Immature natural killer cell (primary cell): ENCODE measurements at regions not wholly inside any gene's neighbourhood (a gene's known extent, or its start where the extent isn't known, plus 50 kb on each side); places are given as distances from the start of the nearest gene placed in this dataset.

Experiments used
- DNase-seq, 3 donors: peaks; one replicate each; pipeline ENCODE4 v3.0.0; 2022; ENCODE audit warnings: mixed read lengths in 1 of 3
- H3K27ac Mint-ChIP-seq, 6 donors: one replicate each; pipeline ENCODE4 v1.8.0; 2020; ENCODE audit warnings: mixed read lengths in 6 of 6, mild to moderate bottlenecking in 5 of 6, inconsistent platforms in 4 of 6, moderate library complexity in 3 of 6
- H3K27me3 Mint-ChIP-seq, 3 donors: one replicate each; pipeline ENCODE4 v1.8.0; 2020 to 2021; ENCODE audit warnings: low read depth in 3 of 3, mild to moderate bottlenecking in 3 of 3, mixed read lengths in 3 of 3, moderate library complexity in 3 of 3, inconsistent platforms in 1 of 3
- H3K36me3 Mint-ChIP-seq, 3 donors: one replicate each; pipeline ENCODE4 v1.8.0; 2020; ENCODE audit warnings: mixed read lengths in 3 of 3, inconsistent platforms in 2 of 3, mild to moderate bottlenecking in 2 of 3
- H3K4me1 Mint-ChIP-seq, 2 donors: one replicate each; pipeline ENCODE4 v1.8.0; 2020; ENCODE audit warnings: inconsistent platforms in 2 of 2, mild to moderate bottlenecking in 2 of 2, mixed read lengths in 2 of 2, moderate library complexity in 1 of 2
- H3K4me3 Mint-ChIP-seq, 5 donors: one replicate each; pipeline ENCODE4 v1.8.0; 2020; ENCODE audit warnings: mild to moderate bottlenecking in 5 of 5, mixed read lengths in 5 of 5, inconsistent platforms in 3 of 5, moderate library complexity in 3 of 5
- H3K9me3 Mint-ChIP-seq, 6 donors: one replicate each; pipeline ENCODE4 v1.8.0; 2020; ENCODE audit warnings: mild to moderate bottlenecking in 6 of 6, mixed read lengths in 6 of 6, inconsistent platforms in 4 of 6, moderate library complexity in 3 of 6

DNA sequence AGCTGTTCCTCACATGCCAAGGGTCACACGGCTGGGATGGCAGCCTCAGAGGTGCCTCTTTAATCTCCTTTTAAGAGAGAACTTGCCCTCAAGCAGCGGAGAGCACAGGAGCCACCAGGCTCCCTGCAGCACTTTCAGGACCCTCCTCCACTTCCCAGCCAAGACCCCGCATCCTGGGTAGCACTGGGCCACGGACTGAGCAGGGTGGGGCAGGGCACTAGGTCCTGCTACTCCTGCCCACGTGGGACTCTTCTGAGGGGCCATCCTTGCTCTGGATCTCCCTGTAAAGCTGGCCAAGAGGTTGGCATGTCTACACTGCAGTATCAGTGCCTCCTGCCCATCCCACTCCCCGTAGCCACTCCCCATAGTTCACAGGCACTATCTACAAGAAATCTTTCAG, 175.3 kb upstream of the GLI2 start:
- Mint-ChIP-seq H3K27me3 (peaks cover 0 to 3% (median 0%) of the 10 kb centered on the region in 3 donors), H3K4me3 (no peak overlapping the region), H3K36me3 (no peaks in the 10 kb centered on the region), H3K4me1 (no peaks in the 10 kb centered on the region), H3K9me3 (no peaks in the 10 kb centered on the region), H3K27ac (no peak overlapping the region)
- no peak for DNase-seq

DNA sequence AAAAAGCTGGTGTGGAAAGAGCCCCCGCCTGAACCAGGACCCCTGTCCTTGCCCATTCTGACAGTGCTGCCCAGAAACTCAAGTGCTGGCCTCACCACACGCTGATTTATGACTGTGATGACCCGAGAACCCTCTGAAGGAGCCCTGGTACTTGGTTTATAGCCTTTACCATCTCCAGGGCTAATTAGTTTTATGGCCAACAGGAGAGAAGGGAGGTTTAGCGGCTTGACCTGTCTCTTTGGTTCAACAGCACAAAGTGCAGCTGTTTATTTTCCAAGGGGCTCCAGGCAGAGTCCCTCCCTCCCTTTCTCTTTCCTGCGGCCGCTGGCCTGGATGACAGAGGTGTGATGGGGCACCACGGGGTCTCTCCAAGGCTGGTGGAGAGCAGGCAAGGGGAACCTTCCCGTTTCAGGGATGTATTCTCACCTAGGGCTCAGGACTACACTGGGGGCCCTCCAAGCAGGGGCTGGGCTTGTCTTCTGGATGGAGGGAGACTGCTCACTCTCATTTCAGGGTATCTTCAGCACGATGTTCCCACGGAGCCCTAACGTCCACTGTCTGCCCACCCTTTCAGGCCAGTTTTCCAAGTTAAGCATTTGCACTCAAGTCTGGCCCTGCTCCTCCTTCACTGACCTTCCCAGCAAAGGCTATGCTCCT, 174.2 kb upstream of the GLI2 start:
- H3K4me1 Mint-ChIP-seq = no peaks in the 10 kb centered on the region
- DNase-seq = no peak
- no peak overlapping the region for H3K27ac Mint-ChIP-seq
- no peaks in the 10 kb centered on the region for H3K36me3 Mint-ChIP-seq
- H3K4me3 Mint-ChIP-seq = no peak overlapping the region
- peaks cover 0 to 1% (median 0%) of the 10 kb centered on the region in 3 donors for H3K27me3 Mint-ChIP-seq
- H3K9me3 Mint-ChIP-seq = no peaks in the 10 kb centered on the region

DNA sequence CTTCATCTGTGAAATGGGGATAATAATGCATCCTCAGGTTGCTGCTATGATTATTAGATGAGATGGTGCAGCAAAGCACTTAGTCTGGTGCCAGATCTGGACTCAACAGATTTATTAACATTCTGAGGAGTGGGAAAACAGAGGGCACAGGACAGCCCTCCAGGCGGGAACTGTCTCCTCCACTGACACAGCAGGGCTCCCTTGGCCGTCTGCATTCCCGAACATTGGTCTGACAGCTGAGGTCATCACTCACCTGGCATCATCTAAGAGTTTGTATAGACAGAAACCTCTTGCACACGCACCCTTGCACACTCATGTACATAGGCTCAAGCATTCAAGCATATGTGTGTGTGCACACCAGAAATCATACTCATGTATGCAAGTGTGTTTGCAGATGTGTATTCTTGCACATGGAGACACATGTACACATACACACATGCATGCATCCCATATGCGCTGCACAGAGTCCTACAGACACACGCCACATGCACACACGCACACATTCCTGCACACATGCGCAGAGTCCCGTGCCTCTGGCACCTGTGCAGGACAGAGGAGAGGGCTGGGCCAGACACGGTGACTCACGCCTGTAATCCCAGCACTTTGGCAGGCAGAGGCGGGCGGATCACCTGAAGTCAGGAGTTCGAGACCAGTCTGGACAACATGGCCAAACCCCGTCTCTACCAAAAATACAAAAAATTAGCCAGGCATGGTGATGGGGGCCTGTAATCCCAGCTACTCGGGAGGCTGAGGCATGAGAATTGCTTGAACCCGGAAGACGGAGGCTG, 173.3 kb upstream of the GLI2 start:
- peaks cover 0 to 1% (median 0%) of the 10 kb centered on the region in 6 donors for H3K9me3 Mint-ChIP-seq
- peaks cover 0 to 1% (median 0%) of the 10 kb centered on the region in 3 donors for H3K27me3 Mint-ChIP-seq
- DNase-seq = no peak
- no peaks in the 10 kb centered on the region for H3K4me1 Mint-ChIP-seq
- H3K36me3 Mint-ChIP-seq = no peaks in the 10 kb centered on the region
- H3K27ac Mint-ChIP-seq = no peak overlapping the region
- H3K4me3 Mint-ChIP-seq = no peak overlapping the region

DNA sequence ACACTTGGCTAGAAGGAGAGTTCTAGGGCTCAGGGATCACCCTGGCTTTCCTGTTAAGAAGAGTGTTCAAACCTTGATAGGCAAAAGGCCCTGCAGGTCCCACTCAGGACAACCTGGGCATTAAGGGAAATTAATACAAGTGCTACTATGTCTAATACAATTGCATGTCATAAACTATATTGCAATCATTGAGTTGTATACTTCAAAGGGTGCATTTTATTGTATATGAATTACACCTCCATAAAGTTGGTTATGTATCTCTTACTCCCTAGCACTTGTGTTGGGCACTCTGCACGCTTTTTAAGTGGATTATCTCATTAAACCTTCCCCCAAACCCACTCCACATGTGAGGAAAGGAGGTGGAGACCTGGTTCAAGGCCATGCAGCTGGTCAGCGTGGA, 172.1 kb upstream of the GLI2 start:
- H3K4me1 Mint-ChIP-seq = no peaks in the 10 kb centered on the region
- H3K36me3 Mint-ChIP-seq = no peaks in the 10 kb centered on the region
- no peak overlapping the region for H3K4me3 Mint-ChIP-seq
- no peak overlapping the region for H3K27ac Mint-ChIP-seq
- H3K27me3 Mint-ChIP-seq = peaks cover 0 to 4% (median 0%) of the 10 kb centered on the region in 3 donors
- H3K9me3 Mint-ChIP-seq = peaks cover 0 to 1% (median 0%) of the 10 kb centered on the region in 6 donors
- no peak for DNase-seq

DNA sequence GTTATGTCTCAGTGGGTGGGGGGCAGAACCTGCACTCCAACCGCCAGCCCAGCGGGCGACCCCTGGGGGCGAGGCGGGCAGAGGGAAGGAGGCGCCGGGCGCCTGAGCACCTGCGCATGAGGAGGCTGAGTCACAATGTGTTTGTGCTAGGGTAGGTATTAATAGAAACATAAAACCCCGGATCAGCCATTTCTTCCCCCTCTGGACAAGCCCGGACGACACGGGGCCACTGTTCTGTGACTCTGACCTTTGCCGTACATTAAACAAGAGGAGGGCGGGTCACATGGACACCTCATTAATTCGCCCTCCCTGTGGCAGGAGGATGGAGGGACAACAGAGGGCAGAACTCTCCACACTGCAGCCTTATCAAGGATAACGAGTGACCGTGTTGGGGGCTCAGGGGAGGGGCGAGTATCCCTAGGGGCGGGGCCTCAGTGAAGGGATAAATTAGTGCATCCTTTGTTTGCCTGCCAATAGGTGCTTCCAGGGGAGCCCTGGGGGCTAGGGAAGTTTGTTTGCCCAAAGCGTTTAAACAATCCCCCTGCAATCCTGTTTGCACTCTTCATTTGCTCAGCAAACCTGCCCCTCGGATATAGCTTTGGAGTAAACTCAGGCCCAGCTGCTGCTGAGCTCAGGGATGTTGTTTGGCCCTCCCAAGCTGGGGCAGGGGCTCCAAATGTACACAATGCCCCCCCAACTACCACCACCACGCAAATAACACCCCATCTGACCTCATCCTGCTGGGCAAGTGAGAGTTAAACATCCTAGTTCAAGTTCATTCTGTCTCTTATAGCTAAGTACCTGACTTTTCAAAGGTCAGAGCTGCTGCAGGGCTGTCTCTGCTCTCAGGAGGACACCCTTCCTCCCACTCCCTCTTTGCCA, 171.2 kb upstream of the GLI2 start:
- Mint-ChIP-seq H3K9me3 (peaks cover 0 to 1% (median 0%) of the 10 kb centered on the region in 6 donors), H3K4me1 (no peaks in the 10 kb centered on the region), H3K4me3 (no peak overlapping the region), H3K36me3 (no peaks in the 10 kb centered on the region), H3K27ac (no peak overlapping the region), H3K27me3 (peaks cover 0 to 3% (median 0%) of the 10 kb centered on the region in 3 donors)
- no peak for DNase-seq

DNA sequence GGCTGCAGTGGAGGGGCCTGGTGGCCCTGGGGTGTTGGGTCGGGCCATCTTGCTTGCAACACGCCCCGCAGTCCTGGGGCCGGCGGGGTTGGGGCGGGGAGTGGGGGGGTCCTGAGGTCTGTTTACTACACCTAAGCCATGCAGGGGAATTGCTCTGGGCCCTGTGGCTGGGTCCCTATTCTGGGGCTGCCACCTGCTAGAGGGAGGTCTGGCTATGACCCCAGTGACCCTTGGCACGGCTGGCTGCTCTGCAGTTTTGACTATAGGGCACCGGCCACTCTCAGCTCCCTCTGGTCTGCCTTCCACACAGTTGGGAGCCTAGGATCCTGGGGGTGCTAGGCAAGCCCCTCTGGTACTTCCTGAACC, 170.6 kb upstream of the GLI2 start:
- H3K9me3 Mint-ChIP-seq = peaks cover 0 to 1% (median 0%) of the 10 kb centered on the region in 6 donors
- H3K27me3 Mint-ChIP-seq = peaks cover 0 to 3% (median 0%) of the 10 kb centered on the region in 3 donors
- no peaks in the 10 kb centered on the region for H3K4me1 Mint-ChIP-seq
- H3K27ac Mint-ChIP-seq = no peak overlapping the region
- no peak for DNase-seq
- no peaks in the 10 kb centered on the region for H3K36me3 Mint-ChIP-seq
- H3K4me3 Mint-ChIP-seq = no peak overlapping the region

DNA sequence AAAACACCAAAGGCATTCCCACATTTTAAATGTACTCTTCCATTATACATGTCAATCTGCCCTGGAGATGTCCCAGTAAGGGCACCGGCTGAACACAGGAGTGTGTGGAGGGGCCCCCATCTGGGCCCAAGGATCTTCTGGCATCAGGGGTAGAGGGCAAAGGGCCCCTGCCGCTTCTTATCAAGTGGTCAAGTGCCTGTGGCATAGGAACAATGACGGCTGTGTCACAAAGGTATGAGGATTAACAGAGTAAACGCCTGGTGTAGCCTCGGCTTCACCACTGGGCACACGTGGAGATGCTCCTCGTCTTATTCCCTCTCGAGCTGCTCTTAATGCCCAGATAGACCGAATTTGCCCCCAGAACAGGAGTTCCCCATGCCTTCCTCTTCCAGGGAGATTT, 169.7 kb upstream of the GLI2 start:
- Mint-ChIP-seq H3K4me1 (no peaks in the 10 kb centered on the region), H3K4me3 (no peak overlapping the region), H3K9me3 (peaks cover 0 to 1% (median 0%) of the 10 kb centered on the region in 6 donors), H3K36me3 (no peaks in the 10 kb centered on the region), H3K27me3 (peaks cover 0 to 5% (median 0%) of the 10 kb centered on the region in 3 donors), H3K27ac (no peak overlapping the region)
- DNase-seq = no peak

DNA sequence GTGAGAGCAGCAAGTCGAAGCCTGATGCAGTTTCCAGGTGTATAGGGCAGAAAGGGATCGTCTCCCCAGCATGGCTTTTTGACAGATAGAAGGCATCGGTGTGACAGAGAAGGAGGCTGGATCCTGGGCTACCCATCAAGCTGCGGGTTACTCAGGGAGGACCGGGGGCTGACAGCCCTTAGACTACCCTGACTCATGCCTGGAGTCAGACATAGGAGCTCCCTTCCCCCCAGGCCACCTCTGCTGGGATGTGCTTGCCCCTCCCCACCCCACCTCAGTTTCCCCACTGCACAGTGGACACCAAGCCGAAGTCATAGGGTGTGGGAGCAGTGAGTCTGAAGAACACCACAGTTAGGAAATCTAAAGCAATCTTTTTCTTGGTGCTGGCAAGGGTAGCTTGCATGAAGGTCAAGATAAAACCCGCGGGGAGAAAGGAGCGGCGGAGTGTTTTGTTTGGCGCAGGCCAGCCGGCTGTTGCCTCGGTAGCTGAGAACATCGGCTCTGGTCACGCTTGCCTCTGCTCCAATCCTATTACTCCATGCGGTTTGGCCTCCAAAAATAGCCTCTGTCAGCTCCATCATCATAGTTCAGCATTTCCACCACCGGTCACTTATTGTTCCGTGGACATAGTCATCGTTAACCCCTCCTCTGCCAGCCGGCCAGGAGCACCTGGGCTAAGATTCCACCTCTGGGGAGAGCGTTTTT, 169.2 kb upstream of the GLI2 start:
- no peaks in the 10 kb centered on the region for H3K36me3 Mint-ChIP-seq
- peaks cover 0 to 1% (median 0%) of the 10 kb centered on the region in 6 donors for H3K9me3 Mint-ChIP-seq
- H3K4me1 Mint-ChIP-seq = no peaks in the 10 kb centered on the region
- no peak overlapping the region for H3K27ac Mint-ChIP-seq
- H3K4me3 Mint-ChIP-seq = no peak overlapping the region
- H3K27me3 Mint-ChIP-seq = peaks cover 0 to 5% (median 0%) of the 10 kb centered on the region in 3 donors
- no peak for DNase-seq

DNA sequence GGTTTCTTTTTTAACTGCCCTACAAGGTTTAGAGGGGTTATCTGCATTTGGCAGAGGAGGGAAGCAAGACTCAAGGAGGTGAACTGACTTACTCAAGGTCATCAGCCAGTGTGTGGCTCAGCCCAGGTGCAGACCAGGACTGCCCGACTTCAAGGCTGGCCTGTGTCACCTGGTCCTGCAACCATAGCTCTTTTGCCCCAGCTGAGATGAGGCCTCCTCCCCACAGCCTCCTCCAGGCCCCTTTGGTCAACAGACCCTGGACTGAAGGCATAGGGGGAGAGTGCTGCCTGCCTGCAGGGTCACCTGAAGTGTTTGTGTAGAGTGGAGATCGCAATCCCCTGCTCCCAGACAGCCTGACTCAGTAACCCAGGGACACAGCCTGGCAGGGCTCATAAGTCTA, 168.5 kb upstream of the GLI2 start:
- Mint-ChIP-seq H3K27me3 (peaks cover 1 to 5% (median 3%) of the 10 kb centered on the region in 3 donors), H3K27ac (no peak overlapping the region), H3K9me3 (peaks cover 0 to 1% (median 0%) of the 10 kb centered on the region in 6 donors), H3K4me3 (no peak overlapping the region), H3K36me3 (no peaks in the 10 kb centered on the region), H3K4me1 (no peaks in the 10 kb centered on the region)
- no peak for DNase-seq

DNA sequence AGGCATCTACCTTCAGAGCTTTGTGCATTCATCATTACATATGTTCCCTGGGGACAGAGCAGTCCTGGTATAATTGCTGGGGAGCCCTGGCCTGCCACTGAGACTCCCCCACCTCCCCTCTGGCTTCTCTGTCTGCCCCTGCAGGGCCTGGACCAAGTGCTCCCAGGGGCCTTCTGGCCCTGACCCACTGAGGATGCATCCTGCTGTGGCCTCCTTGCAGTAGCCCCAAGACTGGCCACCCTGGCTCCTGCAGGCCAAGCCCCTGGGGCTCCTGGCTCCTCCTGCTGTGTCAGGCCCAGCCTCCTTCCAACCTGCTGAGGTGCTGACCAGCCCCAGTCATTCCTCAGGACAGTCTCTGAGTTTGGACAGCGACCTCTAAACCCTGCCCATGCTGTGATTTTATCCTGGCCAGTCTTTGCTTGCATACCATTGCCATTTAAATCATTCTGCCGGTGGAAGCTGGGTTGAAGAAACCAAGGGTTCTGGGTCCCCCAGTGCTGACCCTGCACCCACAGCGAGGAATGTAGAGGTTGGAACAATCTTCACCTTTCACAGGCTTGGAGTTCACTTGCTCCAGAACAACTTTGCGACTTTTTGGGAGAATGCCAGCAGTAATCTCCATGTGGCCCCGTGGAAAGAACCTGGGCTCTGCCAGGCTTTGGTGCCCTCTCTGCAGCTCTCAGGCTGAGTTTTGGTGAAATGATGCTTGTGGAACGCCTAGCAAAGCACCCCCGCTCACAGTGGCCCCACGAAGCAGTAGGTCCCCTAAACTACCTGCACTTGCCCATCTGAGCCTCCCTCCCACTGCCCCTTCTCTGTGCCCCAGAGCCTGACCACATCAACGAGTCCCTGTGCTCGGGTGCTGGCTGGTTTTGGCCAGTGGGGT, 167.3 kb upstream of the GLI2 start:
- no peak overlapping the region for H3K4me3 Mint-ChIP-seq
- peaks cover 1 to 8% (median 3%) of the 10 kb centered on the region in 3 donors for H3K27me3 Mint-ChIP-seq
- DNase-seq = no peak
- no peaks in the 10 kb centered on the region for H3K4me1 Mint-ChIP-seq
- no peaks in the 10 kb centered on the region for H3K36me3 Mint-ChIP-seq
- H3K9me3 Mint-ChIP-seq = peaks cover 0 to 1% (median 0%) of the 10 kb centered on the region in 6 donors
- no peak overlapping the region for H3K27ac Mint-ChIP-seq

DNA sequence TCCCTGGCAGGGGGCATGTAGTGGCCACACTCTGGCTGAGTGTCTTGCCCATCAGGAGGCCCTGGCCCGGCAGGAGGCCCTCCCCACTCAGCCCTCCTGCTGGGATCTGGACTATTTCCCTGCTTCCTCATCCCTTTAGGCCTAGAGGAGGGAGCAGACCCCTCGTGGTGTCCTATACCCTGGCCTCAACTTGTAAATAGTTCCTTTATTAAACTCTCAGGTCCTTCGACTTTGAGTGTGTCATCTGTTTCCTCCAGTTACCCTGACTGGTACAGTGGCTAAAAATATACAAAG, 166.7 kb upstream of the GLI2 start:
- Mint-ChIP-seq H3K4me3 (no peak overlapping the region), H3K27ac (no peak overlapping the region), H3K9me3 (peaks cover 0 to 1% (median 0%) of the 10 kb centered on the region in 6 donors), H3K27me3 (peaks cover 2 to 8% (median 3%) of the 10 kb centered on the region in 3 donors), H3K36me3 (no peaks in the 10 kb centered on the region), H3K4me1 (no peaks in the 10 kb centered on the region)
- DNase-seq = no peak

DNA sequence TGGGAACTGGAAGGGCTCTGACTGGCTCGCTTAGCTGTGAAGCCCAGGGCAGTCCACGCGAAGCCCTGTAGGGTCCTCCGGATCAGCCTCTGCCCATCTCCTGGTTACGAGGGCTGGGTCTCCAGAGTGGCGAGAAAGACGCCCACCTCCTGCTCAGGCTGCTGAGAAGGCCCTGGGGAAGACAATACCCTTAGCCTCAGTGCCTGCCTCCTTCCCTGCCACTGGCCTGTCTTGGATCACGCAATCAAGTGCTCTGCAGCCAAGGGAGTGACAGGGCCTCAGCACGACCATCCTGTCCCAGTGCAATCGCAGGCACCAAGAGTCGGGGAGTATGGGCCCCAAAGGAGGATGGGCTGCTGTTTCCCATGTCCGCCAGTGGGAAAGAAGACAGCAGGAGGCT, 165.7 kb upstream of the GLI2 start:
- H3K27me3 Mint-ChIP-seq = peaks cover 3 to 10% (median 3%) of the 10 kb centered on the region in 3 donors
- H3K27ac Mint-ChIP-seq = no peak overlapping the region
- DNase-seq = no peak
- no peaks in the 10 kb centered on the region for H3K4me1 Mint-ChIP-seq
- H3K9me3 Mint-ChIP-seq = peaks cover 0 to 1% (median 0%) of the 10 kb centered on the region in 6 donors
- no peaks in the 10 kb centered on the region for H3K36me3 Mint-ChIP-seq
- H3K4me3 Mint-ChIP-seq = no peak overlapping the region

DNA sequence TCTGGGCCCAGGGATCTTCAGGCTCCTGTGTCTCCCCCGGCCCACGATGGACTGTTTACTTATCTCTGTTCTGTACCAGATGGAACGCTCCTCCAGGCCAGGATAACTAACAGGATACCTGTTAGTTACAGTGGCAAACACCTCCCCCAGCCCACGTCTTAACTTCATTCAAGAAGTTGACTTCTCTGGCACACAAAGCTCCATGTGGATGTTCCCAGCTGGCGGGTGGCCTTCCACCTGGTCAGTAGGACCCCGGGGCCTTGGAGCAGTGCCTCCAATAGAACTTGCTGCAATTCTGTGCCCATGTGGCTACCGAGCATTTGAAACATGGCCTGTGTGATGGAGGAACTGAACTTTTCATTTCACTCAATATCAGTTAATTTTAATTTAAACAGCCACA, 165.1 kb upstream of the GLI2 start:
- Mint-ChIP-seq H3K36me3 (no peaks in the 10 kb centered on the region), H3K4me3 (no peak overlapping the region), H3K27ac (no peak overlapping the region), H3K27me3 (peaks cover 3 to 10% (median 3%) of the 10 kb centered on the region in 3 donors), H3K4me1 (no peaks in the 10 kb centered on the region), H3K9me3 (peaks cover 0 to 1% (median 0%) of the 10 kb centered on the region in 6 donors)
- DNase-seq = no peak
